GM12872 (cell line): ENCODE measurements at regions not wholly inside any gene's neighbourhood (a gene's known extent, or its start where the extent isn't known, plus 50 kb on each side); places are given as distances from the start of the nearest gene placed in this dataset.

Experiments used
- CTCF ChIP-seq: IDR thresholded peaks from 3 replicates; pipeline ENCODE4 v1.5.1; 2011; ENCODE audit warnings: low read depth, mild to moderate bottlenecking, low read length, moderate library complexity; ENCODE audit not compliant: insufficient read depth

DNA sequence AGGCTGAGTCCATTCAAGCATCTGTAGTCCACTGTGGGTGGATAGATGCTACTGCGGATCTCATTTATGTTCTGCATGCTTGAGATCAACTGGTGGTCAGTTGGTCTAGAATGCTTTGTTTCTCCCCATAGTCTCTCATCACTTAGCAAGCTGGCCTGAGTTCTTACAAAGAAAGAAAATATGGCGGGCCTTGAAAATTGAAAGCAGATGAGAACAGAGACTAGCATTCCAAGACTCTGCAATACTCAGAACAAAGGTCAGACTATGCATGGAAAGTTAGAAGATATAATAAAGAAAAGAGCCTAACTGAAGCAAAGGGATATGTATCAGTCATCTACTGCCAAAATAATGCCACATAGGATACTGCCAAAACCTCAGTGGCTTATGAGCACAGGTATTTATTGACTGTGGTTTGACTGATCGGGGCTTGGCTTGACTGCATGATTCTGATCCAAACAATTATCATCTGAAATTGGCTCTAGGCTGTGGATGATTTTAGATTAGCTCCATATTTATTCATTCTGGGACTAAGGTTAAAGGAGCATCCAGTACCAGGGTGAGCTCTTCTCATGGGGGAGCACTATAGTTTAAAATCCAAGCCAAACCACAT, 258.9 kb downstream of the TAF11L14 start:
- TF ChIP-seq CTCF, result no peak

- TF ChIP-seq CTCF, result no peak
These were observed 261.2 kb downstream of the TAF11L14 start for GRCh38 chr5:17895288-17896033.

DNA sequence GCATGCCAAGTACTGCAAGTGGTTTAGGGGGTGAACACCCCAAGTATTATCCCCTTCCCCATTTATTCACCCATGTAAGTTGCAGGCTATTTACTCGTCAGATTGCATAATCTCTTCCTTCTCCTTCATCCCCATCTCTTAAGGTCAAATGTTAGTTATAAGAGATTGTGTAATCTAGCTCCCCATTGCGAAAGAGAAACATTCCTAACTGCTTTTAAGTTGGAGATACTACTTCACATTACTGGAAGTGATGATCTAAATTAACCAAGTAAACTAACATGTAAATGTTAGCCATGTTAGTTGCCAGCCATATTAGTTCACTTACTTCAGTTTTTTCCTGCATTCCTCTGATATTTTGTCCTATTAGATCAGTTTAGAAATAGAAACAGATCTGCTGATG, 262.3 kb downstream of the TAF11L14 start:
- no peak for TF ChIP-seq CTCF

DNA sequence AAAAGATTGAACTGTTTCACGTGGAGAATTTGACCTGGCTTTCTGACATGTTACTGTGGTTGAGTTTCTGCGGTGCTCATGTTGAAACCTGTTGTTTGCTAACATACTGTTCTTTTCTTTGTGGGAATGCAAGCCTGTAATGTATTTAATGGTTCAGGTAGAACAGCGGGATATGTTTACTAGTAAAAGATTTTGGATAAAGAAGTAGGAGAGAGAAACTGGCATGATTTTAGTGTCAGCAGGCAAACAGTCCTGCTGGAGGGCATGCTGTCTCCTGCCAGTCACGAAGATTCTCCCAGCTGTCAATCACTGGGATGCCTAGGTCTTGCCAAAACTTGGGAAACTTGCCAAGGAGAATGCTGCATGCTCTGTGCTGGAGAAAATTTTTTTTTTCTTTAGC, 263.5 kb downstream of the TAF11L14 start:
- no peak for TF ChIP-seq CTCF

GRCh38 chr5:17898766-17899165, 264.5 kb downstream of the TAF11L14 start:
- no peak for TF ChIP-seq CTCF

DNA sequence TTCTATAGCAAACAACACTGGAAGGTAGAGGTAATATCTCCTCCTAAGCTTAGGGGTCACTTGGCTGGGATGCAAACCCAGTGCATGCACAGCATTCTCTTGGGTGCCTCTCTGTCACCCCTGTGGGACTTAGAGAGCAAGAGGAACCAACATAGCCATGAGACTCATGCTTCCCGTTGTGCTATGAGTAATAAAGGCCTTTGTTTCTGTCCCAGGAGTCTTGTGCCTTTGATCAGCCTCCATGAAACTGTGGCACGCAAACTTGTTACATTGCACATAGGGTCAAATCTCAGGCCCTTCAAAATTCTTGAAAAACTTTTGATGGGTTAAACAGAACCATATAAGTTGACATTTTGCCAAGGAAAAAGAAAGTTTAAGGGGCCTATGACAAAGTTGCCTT, 272.8 kb downstream of the TAF11L14 start:
- no peak for TF ChIP-seq CTCF

DNA sequence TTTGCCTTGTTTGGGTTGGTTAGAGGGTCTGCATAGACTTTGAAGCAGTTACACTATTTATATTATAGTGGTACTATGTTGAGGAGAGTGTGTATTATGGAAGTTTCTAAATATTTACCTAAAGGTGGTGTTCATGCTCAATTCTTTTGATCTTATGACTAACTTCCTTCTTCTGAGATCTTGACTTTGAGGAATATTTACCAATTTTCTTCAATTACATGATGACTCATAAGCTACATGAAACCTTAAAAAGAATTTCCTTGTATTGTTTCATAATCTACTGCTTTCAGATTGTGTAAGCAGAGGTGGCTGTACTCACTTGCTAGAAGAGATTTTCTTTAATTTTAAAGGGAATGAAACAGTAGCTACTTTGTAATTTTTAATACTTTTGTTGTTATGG, 276.1 kb downstream of the TAF11L14 start:
- no peak for TF ChIP-seq CTCF
